Smooth muscle cell (in vitro differentiated cells): ENCODE measurements at regions not wholly inside any gene's neighbourhood (a gene's known extent, or its start where the extent isn't known, plus 50 kb on each side); places are given as distances from the start of the nearest gene placed in this dataset.

Experiments used
- DNase-seq: peaks from one replicate; lab custom pipeline; 2025; ENCODE audit not compliant: unreplicated experiment; lab: John Stamatoyannopoulos, UW
- H2AFZ ChIP-seq: fragments of 200-600 bp; sonication (generic); 2 replicates; pipeline ENCODE4 v1.6.0; 2016; ENCODE audit warnings: antibody characterized with exemption, low read depth, mild to moderate bottlenecking
- H3F3A ChIP-seq: fragments of 200-600 bp; sonication (generic); 2 replicates; pipeline ENCODE4 v1.6.0; 2017; ENCODE audit warnings: antibody characterized with exemption, low read depth
- H3K27ac ChIP-seq: fragments of 200-600 bp; sonication (generic); 2 replicates; pipeline ENCODE4 v1.5.1; 2016; ENCODE audit warnings: low read depth, mild to moderate bottlenecking
- H3K27me3 ChIP-seq: fragments of 200-600 bp; sonication (generic); 2 replicates; pipeline ENCODE4 v1.6.1; 2016; ENCODE audit warnings: low read depth, mild to moderate bottlenecking
- H3K36me3 ChIP-seq: fragments of 200-600 bp; sonication (generic); 2 replicates; pipeline ENCODE4 v1.5.1; 2016; ENCODE audit warnings: low read depth
- H3K4me1 ChIP-seq: fragments of 200-600 bp; sonication (generic); 2 replicates; pipeline ENCODE4 v1.5.1; 2016; ENCODE audit warnings: low read depth
- H3K4me2 ChIP-seq: fragments of 200-600 bp; sonication (generic); 2 replicates; pipeline ENCODE4 v1.6.0; 2016; ENCODE audit warnings: mild to moderate bottlenecking
- H3K4me3 ChIP-seq: fragments of 200-600 bp; sonication (generic); 2 replicates; pipeline ENCODE4 v1.5.1; 2016; ENCODE audit warnings: mild to moderate bottlenecking
- H3K79me2 ChIP-seq: fragments of 200-600 bp; sonication (generic); 2 replicates; pipeline ENCODE4 v1.6.0; 2016; ENCODE audit warnings: low read depth, mild to moderate bottlenecking
- H3K9ac ChIP-seq: fragments of 200-600 bp; sonication (generic); 2 replicates; pipeline ENCODE4 v1.6.0; 2016; ENCODE audit warnings: low read depth
- H3K9me3 ChIP-seq: fragments of 200-600 bp; sonication (generic); replicated peaks from 2 replicates; pipeline ENCODE4 v1.5.1; 2016; ENCODE audit warnings: low read depth
- H4K20me1 ChIP-seq: fragments of 200-600 bp; sonication (generic); 2 replicates; pipeline ENCODE4 v1.6.0; 2016; ENCODE audit warnings: low read depth
- WGBS: methylation state at CpG from one replicate; pipeline ENCODE4 v1.1.7; 2016; ENCODE audit warnings: low lambda C conversion rate; 5-methylcytosine and 5-hydroxymethylcytosine counted together
- TF ChIP-seq, protein P1 (sequence below): fragments of 200-600 bp; sonication (generic); IDR thresholded peaks from 2 replicates; pipeline ENCODE4 v1.5.1; 2017; ENCODE audit warnings: borderline replicate concordance, mild to moderate bottlenecking, antibody characterized with exemption; ENCODE audit not compliant: insufficient read depth, poor library complexity, severe bottlenecking

DNA sequence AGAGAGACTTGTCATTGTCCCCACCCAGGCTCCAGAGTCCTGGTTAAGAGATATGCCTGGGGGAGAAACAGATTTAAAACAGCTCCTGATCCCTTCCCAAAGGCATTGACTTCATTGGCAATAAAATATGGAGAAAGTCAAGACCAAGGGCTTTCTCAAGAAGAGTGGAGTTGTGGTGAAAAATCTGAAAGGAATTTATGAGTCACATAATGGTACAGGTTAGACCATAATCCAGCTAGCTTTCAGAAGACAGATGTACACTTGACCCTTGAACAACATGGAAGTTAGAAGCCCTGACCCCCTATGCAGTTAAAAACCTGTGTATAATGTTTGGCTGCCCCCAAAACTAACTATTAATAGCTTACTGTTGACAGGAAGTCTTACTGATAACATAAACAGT is 599.1 kb upstream of the SOX11 start:
- Histone ChIP-seq H3K9me3 (no peaks in the 10 kb centered on the region), H3K27ac (no peak overlapping the region), H2AFZ (no peak overlapping the region), H3K27me3 (no peaks in the 10 kb centered on the region), H4K20me1 (no peaks in the 10 kb centered on the region), H3K36me3 (no peaks in the 10 kb centered on the region), H3K4me3 (no peak overlapping the region), H3K4me1 (no peaks in the 10 kb centered on the region), H3F3A (no peaks in the 10 kb centered on the region), H3K79me2 (no peaks in the 10 kb centered on the region), H3K9ac (no peak overlapping the region), H3K4me2 (no peak overlapping the region)
- DNase-seq, result no peak
- TF ChIP-seq, protein P1, sequence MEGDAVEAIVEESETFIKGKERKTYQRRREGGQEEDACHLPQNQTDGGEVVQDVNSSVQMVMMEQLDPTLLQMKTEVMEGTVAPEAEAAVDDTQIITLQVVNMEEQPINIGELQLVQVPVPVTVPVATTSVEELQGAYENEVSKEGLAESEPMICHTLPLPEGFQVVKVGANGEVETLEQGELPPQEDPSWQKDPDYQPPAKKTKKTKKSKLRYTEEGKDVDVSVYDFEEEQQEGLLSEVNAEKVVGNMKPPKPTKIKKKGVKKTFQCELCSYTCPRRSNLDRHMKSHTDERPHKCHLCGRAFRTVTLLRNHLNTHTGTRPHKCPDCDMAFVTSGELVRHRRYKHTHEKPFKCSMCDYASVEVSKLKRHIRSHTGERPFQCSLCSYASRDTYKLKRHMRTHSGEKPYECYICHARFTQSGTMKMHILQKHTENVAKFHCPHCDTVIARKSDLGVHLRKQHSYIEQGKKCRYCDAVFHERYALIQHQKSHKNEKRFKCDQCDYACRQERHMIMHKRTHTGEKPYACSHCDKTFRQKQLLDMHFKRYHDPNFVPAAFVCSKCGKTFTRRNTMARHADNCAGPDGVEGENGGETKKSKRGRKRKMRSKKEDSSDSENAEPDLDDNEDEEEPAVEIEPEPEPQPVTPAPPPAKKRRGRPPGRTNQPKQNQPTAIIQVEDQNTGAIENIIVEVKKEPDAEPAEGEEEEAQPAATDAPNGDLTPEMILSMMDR, result no peak

- 80% methylated on average over 8 of the region's 8 CpGs for WGBS
- no peak for DNase-seq
Observed at GRCh38 chr2:5093518-5093917, 598.7 kb upstream of the SOX11 start.

DNA sequence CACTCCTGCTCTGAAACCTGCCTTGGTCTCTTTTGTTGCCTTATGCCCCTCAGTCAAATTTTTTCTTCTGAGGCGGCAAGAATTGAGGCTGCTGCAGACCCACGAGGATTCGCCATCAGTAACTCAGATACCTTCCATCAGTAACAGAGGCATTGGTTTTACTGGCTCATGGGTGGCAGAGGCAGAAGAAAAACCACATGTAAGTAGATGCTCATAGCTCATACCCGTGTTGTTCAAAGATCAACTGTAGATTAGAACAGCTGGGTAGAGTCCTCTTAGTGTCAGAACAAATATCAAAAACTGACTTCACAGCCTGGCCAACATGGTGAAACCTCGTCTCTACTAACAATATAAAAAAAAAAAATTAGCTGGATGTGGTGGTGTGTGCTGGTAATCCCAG is 598.0 kb upstream of the SOX11 start:
- Histone ChIP-seq H3F3A (no peaks in the 10 kb centered on the region), H3K36me3 (no peaks in the 10 kb centered on the region), H3K4me1 (no peaks in the 10 kb centered on the region), H3K4me2 (no peak overlapping the region), H2AFZ (no peak overlapping the region), H3K27me3 (no peaks in the 10 kb centered on the region), H3K9me3 (no peaks in the 10 kb centered on the region), H3K9ac (no peak overlapping the region), H3K79me2 (no peaks in the 10 kb centered on the region), H3K27ac (no peak overlapping the region), H4K20me1 (no peaks in the 10 kb centered on the region), H3K4me3 (no peak overlapping the region)
- WGBS, result 94% methylated on average over 5 of the region's 5 CpGs
- TF ChIP-seq, protein P1, result no peak
- no peak for DNase-seq

More at GRCh38 chr2:5093518-5093917, 598.7 kb upstream of the SOX11 start:
- Histone ChIP-seq H3F3A (no peaks in the 10 kb centered on the region), H3K27ac (no peak overlapping the region), H3K4me2 (no peak overlapping the region), H3K4me1 (no peaks in the 10 kb centered on the region), H3K9ac (no peak overlapping the region), H3K36me3 (no peaks in the 10 kb centered on the region), H3K27me3 (no peaks in the 10 kb centered on the region), H2AFZ (no peak overlapping the region), H4K20me1 (no peaks in the 10 kb centered on the region), H3K4me3 (no peak overlapping the region), H3K9me3 (no peaks in the 10 kb centered on the region), H3K79me2 (no peaks in the 10 kb centered on the region)
- TF ChIP-seq, protein P1, result no peak

- no peak overlapping the region for H3K27ac ChIP-seq
- no peaks in the 10 kb centered on the region for H4K20me1 ChIP-seq
- WGBS, result 92% methylated on average over 1 of the region's 1 CpG
- no peaks in the 10 kb centered on the region for H3K36me3 ChIP-seq
- H2AFZ ChIP-seq, result no peak overlapping the region
- no peaks in the 10 kb centered on the region for H3K27me3 ChIP-seq
- no peak for DNase-seq
- TF ChIP-seq, protein P1, result no peak
- H3F3A ChIP-seq, result no peaks in the 10 kb centered on the region
- no peak overlapping the region for H3K4me2 ChIP-seq
- H3K9ac ChIP-seq, result no peak overlapping the region
- no peaks in the 10 kb centered on the region for H3K4me1 ChIP-seq
- H3K9me3 ChIP-seq, result no peaks in the 10 kb centered on the region
- H3K4me3 ChIP-seq, result no peak overlapping the region
- H3K79me2 ChIP-seq, result no peaks in the 10 kb centered on the region
Observed at GRCh38 chr2:5098286-5098685, 593.9 kb upstream of the SOX11 start.
